ENCODE measurements at regions not wholly inside any gene's neighbourhood (a gene's known extent, or its start where the extent isn't known, plus 50 kb on each side); places are given as distances from the start of the nearest gene placed in this dataset.

- Histone ChIP-seq H3K79me2 (ENCODE audit: control insufficient read depth, insufficient read depth, low read length) (no peaks in the 10 kb centered on the region), H3K36me3 (ENCODE audit: control insufficient read depth in 2 of 2, insufficient read depth in 2 of 2, low read length in 1 of 2) (no peaks in the 10 kb centered on the region), H3K4me2 (ENCODE audit: control insufficient read depth, insufficient read depth) (no peak overlapping the region), H3K4me1 (ENCODE audit: control insufficient read depth, insufficient read depth, low read length) (no peaks in the 10 kb centered on the region), H3K9me3 (replicated peaks; ENCODE audit: control insufficient read depth, insufficient read depth, low read length) (no peaks in the 10 kb centered on the region), H3K9ac (ENCODE audit: control insufficient read depth, insufficient read depth, low read length) (no peak overlapping the region), H3K27me3 (replicated peaks in 1 of 2; ENCODE audit: control insufficient read depth in 2 of 2, insufficient read depth in 2 of 2, low read length in 1 of 2) (no peaks in the 10 kb centered on the region), H2AFZ (ENCODE audit: control insufficient read depth, low read depth, low read length) (no peak overlapping the region), H3K27ac (ENCODE audit: control insufficient read depth, insufficient read depth) (no peak overlapping the region), H3K4me3 (no peak overlapping the region), H4K20me1 (ENCODE audit: control insufficient read depth, insufficient read depth) (no peaks in the 10 kb centered on the region)
- ChIA-PET SMC1A (ENCODE audit: uncharacterized antibody, unreplicated experiment) (no interaction called here), RAD21 (ENCODE audit: unreplicated experiment) (no interaction called here), POLR2A (no interaction called here), CTCF (no interaction called here)
- in situ Hi-C loops (cut with MboI) = no loop called here
- no TSS peak for BruUV-seq (replicated peaks)
- no peak for TF ChIP-seq ZNF217 (IDR thresholded peaks at IDR 0.05)
- no peak for TF ChIP-seq POLR2AphosphoS5 (IDR thresholded peaks at IDR 0.05; ENCODE audit: low read length)
- TF ChIP-seq PAX8 (IDR thresholded peaks at IDR 0.05) = no peak
- no peak for TF ChIP-seq ZNF274 (IDR thresholded peaks at IDR 0.05; ENCODE audit: insufficient read depth, insufficient read length)
- no peak for TF ChIP-seq KAT2A (conservative IDR thresholded peaks at IDR 0.05; ENCODE audit: control insufficient read depth, low read depth, low read length)
- no peak for ATAC-seq
- FAIRE-seq = no peak
- intact Hi-C loops (cut with micrococcal nuclease; ENCODE audit: unreplicated experiment) = no loop called here
- 0% methylated on average over 5 of the region's 5 CpGs for WGBS (ENCODE audit: insufficient coverage, insufficient replicate concordance, low lambda C conversion rate, missing lambda C conversion rate)
- DNase-seq (ENCODE audit: low read depth, low spot score) = no peak
Observed at GRCh38 chr6:67112120-67112519, 1405.1 kb upstream of the EYS start.

GRCh38 chr6:67102743-67103142 is 1395.7 kb upstream of the EYS start:
- SMC1A ChIA-PET (ENCODE audit: uncharacterized antibody, unreplicated experiment) = no interaction called here
- no TSS peak for BruUV-seq (replicated peaks)
- no peak for DNase-seq (ENCODE audit: low read depth, low spot score)
- Histone ChIP-seq H3K79me2 (ENCODE audit: control insufficient read depth, insufficient read depth, low read length) (no peaks in the 10 kb centered on the region), H3K36me3 (ENCODE audit: control insufficient read depth in 2 of 2, insufficient read depth in 2 of 2, low read length in 1 of 2) (no peaks in the 10 kb centered on the region), H3K9ac (ENCODE audit: control insufficient read depth, insufficient read depth, low read length) (no peak overlapping the region), H3K27me3 (replicated peaks in 1 of 2; ENCODE audit: control insufficient read depth in 2 of 2, insufficient read depth in 2 of 2, low read length in 1 of 2) (no peaks in the 10 kb centered on the region), H3K27ac (ENCODE audit: control insufficient read depth, insufficient read depth) (no peak overlapping the region), H3K4me3 (no peak overlapping the region), H3K4me2 (ENCODE audit: control insufficient read depth, insufficient read depth) (no peak overlapping the region), H2AFZ (ENCODE audit: control insufficient read depth, low read depth, low read length) (no peak overlapping the region), H3K4me1 (ENCODE audit: control insufficient read depth, insufficient read depth, low read length) (no peaks in the 10 kb centered on the region), H4K20me1 (ENCODE audit: control insufficient read depth, insufficient read depth) (no peaks in the 10 kb centered on the region), H3K9me3 (replicated peaks; ENCODE audit: control insufficient read depth, insufficient read depth, low read length) (no peaks in the 10 kb centered on the region)
- RAD21 ChIA-PET (ENCODE audit: unreplicated experiment) = no interaction called here
- intact Hi-C loops (cut with micrococcal nuclease; ENCODE audit: unreplicated experiment) = no loop called here
- in situ Hi-C loops (cut with MboI) = no loop called here
- POLR2A ChIA-PET = no interaction called here
- 0% methylated on average over 1 of the region's 1 CpG for WGBS (ENCODE audit: insufficient coverage, insufficient replicate concordance, low lambda C conversion rate, missing lambda C conversion rate)
- TF ChIP-seq BACH1 (IDR thresholded peaks at IDR 0.05; ENCODE audit: borderline replicate concordance) = no peak
- TF ChIP-seq BMI1 (IDR thresholded peaks at IDR 0.05; ENCODE audit: borderline replicate concordance) = no peak
- TF ChIP-seq NFIC (IDR thresholded peaks at IDR 0.05; ENCODE audit: low read depth, low read length) = no peak
- no peak for TF ChIP-seq ZNF592 (IDR thresholded peaks at IDR 0.05)
- TF ChIP-seq SUZ12 (IDR thresholded peaks at IDR 0.05; ENCODE audit: unreplicated experiment) = no peak
- TF ChIP-seq SUPT20H (IDR thresholded peaks at IDR 0.05; ENCODE audit: borderline replicate concordance, control insufficient read depth, low read depth, low read length) = no peak
- CTCF ChIA-PET = no interaction called here
- no peak for FAIRE-seq
- no peak for ATAC-seq
